MCF 10A (cell line): ENCODE measurements at regions not wholly inside any gene's neighbourhood (a gene's known extent, or its start where the extent isn't known, plus 50 kb on each side); places are given as distances from the start of the nearest gene placed in this dataset.

Experiments
- BruUV-seq: library from RNA; stranded (reverse); fragments of 400-500 nt; replicated peaks from 2 replicates; lab custom pipeline; 2021; lab: Mats Ljungman, UMichigan
- CTCF ChIA-PET: fragments of 300-600 bp; sonication (Branson Sonifier 250); formaldehyde crosslinking; extraction: SDS; loops from one replicate; lab custom pipeline; 2021; ENCODE audit warnings: antibody characterized with exemption, inconsistent platforms; lab: Yijun Ruan, JAX
- POLR2A ChIA-PET: fragments of 300-600, 350-650 bp; sonication (Branson Sonifier 250); formaldehyde crosslinking; extraction: SDS; loops from one replicate; lab custom pipeline; 2020; ENCODE audit warnings: antibody characterized with exemption, inconsistent platforms; lab: Yijun Ruan, JAX
- DNase-seq: peaks from one replicate; pipeline ENCODE4 v3.0.0-alpha.2; 2018; ENCODE audit not compliant: unreplicated experiment
- H3K27ac Mint-ChIP-seq: one replicate; pipeline ENCODE4 v1.8.0; 2022; ENCODE audit warnings: mild to moderate bottlenecking, low read depth, mixed read lengths; ENCODE audit not compliant: unreplicated experiment
- H3K27me3 Mint-ChIP-seq: one replicate; pipeline ENCODE4 v1.8.0; 2022; ENCODE audit warnings: mixed read lengths; ENCODE audit not compliant: insufficient read depth, unreplicated experiment
- H3K36me3 Mint-ChIP-seq: one replicate; pipeline ENCODE4 v1.8.0; 2022; ENCODE audit warnings: mild to moderate bottlenecking, moderate library complexity, mixed read lengths; ENCODE audit not compliant: insufficient read depth, unreplicated experiment
- H3K4me1 Mint-ChIP-seq: one replicate; pipeline ENCODE4 v1.8.0; 2022; ENCODE audit warnings: mixed read lengths; ENCODE audit not compliant: insufficient read depth, unreplicated experiment
- H3K4me3 Mint-ChIP-seq: one replicate; pipeline ENCODE4 v1.8.0; 2022; ENCODE audit warnings: mild to moderate bottlenecking, moderate library complexity, mixed read lengths; ENCODE audit not compliant: unreplicated experiment
- H3K9me3 Mint-ChIP-seq: one replicate; pipeline ENCODE4 v1.8.0; 2022; ENCODE audit warnings: mixed read lengths; ENCODE audit not compliant: unreplicated experiment
- CTCF ChIP-seq: fragments of 200-600 bp; IDR thresholded peaks from one replicate; pipeline ENCODE4 v1.8.0; 2022; ENCODE audit warnings: antibody characterized with exemption, mild to moderate bottlenecking; ENCODE audit not compliant: unreplicated experiment
- intact Hi-C: fragments of 100-400 bp; cut with micrococcal nuclease; formaldehyde crosslinking; loops from 2 replicates; pipeline ENCODE4 v1.14.1; 2022

DNA sequence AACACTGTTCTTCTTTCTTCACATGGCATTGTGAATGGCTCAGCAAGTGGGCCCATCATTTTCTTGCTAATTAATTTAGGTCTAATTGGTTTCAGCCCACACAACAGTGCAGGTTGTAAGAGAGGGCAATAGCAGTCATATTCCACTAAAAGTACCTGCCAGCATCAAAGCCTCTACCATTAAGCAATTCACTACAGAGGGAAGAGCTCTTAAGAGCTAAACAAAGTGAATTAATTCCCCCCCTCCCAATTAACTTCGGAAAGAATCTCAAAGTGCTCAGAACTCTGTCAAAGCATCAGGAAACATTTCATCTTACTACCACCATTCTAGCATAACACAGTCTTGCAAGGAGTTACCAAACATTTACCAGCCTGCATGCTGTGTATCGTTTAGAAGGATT is 133.9 kb upstream of the UBASH3B start:
- Mint-ChIP-seq H3K9me3 (no peaks in the 10 kb centered on the region), H3K4me1 (no peaks in the 10 kb centered on the region), H3K27me3 (peaks cover 11% of the 10 kb centered on the region), H3K36me3 (peaks cover 5% of the 10 kb centered on the region), H3K4me3 (no peak overlapping the region), H3K27ac (no peak overlapping the region)
- no peak for DNase-seq
- ChIA-PET POLR2A (no interaction called here), CTCF (interaction anchor here (0.5 to 0.9 kb wide), 2 partner anchors 17 to 420 kb away, joined by 3 to 4 read pairs; no protein-coding TSS in a partner anchor)
- no peak for TF ChIP-seq CTCF
- intact Hi-C loops = no loop called here
- no TSS peak for BruUV-seq

DNA sequence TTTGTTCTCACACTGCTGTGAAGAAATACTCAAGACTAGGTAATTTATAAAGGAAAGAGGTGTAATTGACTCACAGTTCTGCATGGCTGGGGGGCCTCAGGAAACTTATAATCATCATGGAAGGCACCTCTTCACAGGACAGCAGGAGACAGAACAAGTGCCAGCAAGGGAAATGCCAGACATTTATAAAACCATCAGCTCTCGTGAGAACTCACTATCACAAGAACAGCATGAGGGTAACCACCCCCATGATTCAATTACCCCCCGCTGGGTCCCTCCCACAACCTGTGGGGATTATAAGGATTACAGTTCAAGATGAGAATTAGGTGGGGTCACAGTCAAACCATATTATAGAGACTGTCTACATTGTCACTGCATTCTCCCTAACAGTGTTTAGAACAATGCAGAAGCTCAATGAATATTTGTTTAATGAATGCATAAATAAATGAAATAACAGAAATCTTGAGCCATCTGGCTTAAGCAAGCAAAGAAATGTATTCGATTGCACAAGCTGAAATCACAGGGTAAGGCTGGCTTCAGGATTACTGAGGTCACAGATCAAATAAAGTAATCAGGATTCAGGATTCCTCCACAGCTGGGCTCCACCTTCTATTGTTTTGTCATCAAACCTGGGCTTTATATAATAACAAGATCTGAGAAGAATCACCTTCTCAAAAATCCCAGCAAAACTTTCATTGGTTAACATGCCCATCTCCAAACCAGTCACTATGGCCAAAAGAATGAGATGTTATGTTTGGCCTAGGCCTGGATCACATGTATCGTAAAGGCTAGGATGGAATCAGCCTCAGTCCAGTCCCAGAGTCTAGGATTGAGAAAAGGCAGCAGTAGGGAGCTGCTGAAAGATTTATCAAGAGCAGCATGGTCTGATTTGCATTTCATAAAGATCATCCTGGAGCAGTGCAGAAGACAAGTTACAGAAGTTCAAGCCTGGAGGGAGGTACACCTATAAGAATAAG is 137.8 kb upstream of the UBASH3B start:
- no peaks in the 10 kb centered on the region for H3K9me3 Mint-ChIP-seq
- intact Hi-C loops = no loop called here
- peaks cover 5% of the 10 kb centered on the region for H3K36me3 Mint-ChIP-seq
- no peak for DNase-seq
- no peaks in the 10 kb centered on the region for H3K4me1 Mint-ChIP-seq
- POLR2A ChIA-PET = no interaction called here
- CTCF ChIA-PET = interaction anchor here (0.6 to 1.8 kb wide), 2 partner anchors 12 to 294 kb away, joined by 4 to 7 read pairs; no protein-coding TSS in a partner anchor
- BruUV-seq = no TSS peak
- H3K27ac Mint-ChIP-seq = no peak overlapping the region
- H3K4me3 Mint-ChIP-seq = no peak overlapping the region
- H3K27me3 Mint-ChIP-seq = peaks cover 11% of the 10 kb centered on the region
- TF ChIP-seq CTCF = no peak

DNA sequence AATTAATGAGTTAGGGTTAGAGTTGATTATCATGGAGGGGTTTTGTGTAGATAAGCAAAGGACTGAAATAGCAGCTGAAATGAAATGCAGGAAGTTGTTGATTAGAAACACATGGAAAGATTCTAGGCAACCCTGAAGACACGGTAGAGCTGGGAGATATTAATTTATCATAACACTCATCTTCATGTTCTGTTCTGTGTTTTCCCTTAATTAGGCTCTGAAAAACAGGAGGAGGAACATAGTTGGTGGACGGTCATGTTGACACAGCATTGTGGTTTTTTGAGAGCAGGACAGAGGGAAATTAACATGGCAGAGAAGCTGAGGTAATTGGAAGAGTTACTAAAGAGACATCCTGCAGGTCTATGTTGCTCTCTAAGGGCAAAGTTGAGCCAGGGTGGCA is 138.8 kb upstream of the UBASH3B start:
- POLR2A ChIA-PET = no interaction called here
- no TSS peak for BruUV-seq

More for the DNA sequence above, 138.8 kb upstream of the UBASH3B start:
- intact Hi-C loops = no loop called here
- CTCF ChIA-PET = interaction anchor here (1.8 kb wide), 1 partner anchor 11 kb away, joined by 7 read pairs; no protein-coding TSS in a partner anchor
- DNase-seq = no peak
- Mint-ChIP-seq H3K36me3 (no peaks in the 10 kb centered on the region), H3K4me3 (no peak overlapping the region), H3K9me3 (no peaks in the 10 kb centered on the region), H3K27me3 (peaks cover 11% of the 10 kb centered on the region), H3K27ac (no peak overlapping the region), H3K4me1 (no peaks in the 10 kb centered on the region)
- TF ChIP-seq CTCF = no peak
